ENCODE measurements at regions not wholly inside any gene's neighbourhood (a gene's known extent, or its start where the extent isn't known, plus 50 kb on each side); places are given as distances from the start of the nearest gene placed in this dataset.

DNA sequence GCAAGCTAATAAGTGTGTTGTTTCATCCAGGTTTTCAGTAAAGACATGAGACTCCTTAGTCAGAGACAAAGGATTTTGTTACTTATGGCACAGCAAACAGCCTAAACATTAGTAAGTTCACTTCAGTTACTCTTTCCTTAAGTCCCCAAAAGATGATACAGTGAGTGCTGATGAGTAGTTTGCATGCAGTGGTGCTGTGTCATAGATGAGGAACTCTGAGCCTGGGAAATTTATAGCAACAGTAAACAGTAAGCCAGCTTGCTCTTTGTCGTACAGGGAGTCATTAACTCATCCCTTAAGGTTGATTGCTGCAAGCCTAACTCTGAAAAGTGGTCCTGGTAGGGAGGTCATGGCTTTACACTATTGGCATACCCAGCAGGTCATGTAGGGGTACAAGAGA, 208.6 kb upstream of the OR4E1 start:
- Histone ChIP-seq H3K27ac (no peak overlapping the region), H3K4me1 (no peaks in the 10 kb centered on the region), H3K27me3 (no peaks in the 10 kb centered on the region), H3K4me3 (no peak overlapping the region), H3K36me3 (no peaks in the 10 kb centered on the region), H3K9me3 (peaks cover 0 to 10% of the 10 kb centered on the region in 2 donors)
- no peak for DNase-seq (ENCODE audit: low spot score in 2 of 2)
- intact Hi-C loops (cut with DNase I; ENCODE audit: low total_unique reads): no loop called here
- no peak for TF ChIP-seq POLR2AphosphoS5 (IDR thresholded peaks at IDR 0.05)
- no peak for TF ChIP-seq POLR2A (IDR thresholded peaks at IDR 0.05)
- TF ChIP-seq CTCF (IDR thresholded peaks at IDR 0.05): no peak

GRCh38 chr14:21880918-21881317, 207.3 kb upstream of the OR4E1 start:
- H3K36me3 ChIP-seq: no peaks in the 10 kb centered on the region
- intact Hi-C loops (cut with DNase I; ENCODE audit: low total_unique reads): no loop called here

DNA sequence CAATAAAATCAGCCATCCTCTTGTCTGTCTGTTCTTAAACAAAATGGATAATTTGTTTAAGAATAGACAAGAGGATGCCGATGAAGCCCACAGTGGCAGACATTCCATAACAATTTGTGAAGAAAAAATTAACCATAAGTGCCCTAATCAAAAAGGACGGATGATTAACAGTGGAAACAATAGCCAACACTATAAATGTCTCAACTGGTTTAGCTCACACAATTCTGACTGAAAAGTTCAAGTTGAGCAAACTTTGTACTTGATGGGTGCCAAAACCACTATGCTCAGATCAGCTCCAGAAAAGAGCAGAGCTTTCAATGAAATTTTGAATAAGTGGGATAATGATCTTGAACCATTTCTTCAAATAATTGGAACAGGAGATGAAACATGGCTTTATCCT, 202.2 kb upstream of the OR4E1 start:
- DNase-seq (ENCODE audit: low spot score in 2 of 2): no peak
- no peak for TF ChIP-seq POLR2A (IDR thresholded peaks at IDR 0.05)
- no peak for TF ChIP-seq POLR2AphosphoS5 (IDR thresholded peaks at IDR 0.05)
- no peak for TF ChIP-seq CTCF (IDR thresholded peaks at IDR 0.05)
- intact Hi-C loops (cut with DNase I; ENCODE audit: low total_unique reads): no loop called here
- Histone ChIP-seq H3K27me3 (no peaks in the 10 kb centered on the region), H3K4me1 (no peaks in the 10 kb centered on the region), H3K9me3 (no peaks in the 10 kb centered on the region), H3K36me3 (no peaks in the 10 kb centered on the region), H3K4me3 (no peak overlapping the region), H3K27ac (no peak overlapping the region)

More at GRCh38 chr14:21880918-21881317, 207.3 kb upstream of the OR4E1 start:
- Histone ChIP-seq H3K4me1 (no peaks in the 10 kb centered on the region), H3K9me3 (peaks cover 0 to 10% of the 10 kb centered on the region in 2 donors), H3K27me3 (no peaks in the 10 kb centered on the region), H3K27ac (no peak overlapping the region), H3K4me3 (no peak overlapping the region)
- TF ChIP-seq POLR2AphosphoS5 (IDR thresholded peaks at IDR 0.05) (no peak), CTCF (IDR thresholded peaks at IDR 0.05) (no peak), POLR2A (IDR thresholded peaks at IDR 0.05) (no peak)
- no peak for DNase-seq (ENCODE audit: low spot score in 2 of 2)

- Histone ChIP-seq H3K4me3 (no peak overlapping the region), H3K9me3 (no peaks in the 10 kb centered on the region), H3K27ac (no peak overlapping the region), H3K4me1 (no peaks in the 10 kb centered on the region), H3K27me3 (no peaks in the 10 kb centered on the region), H3K36me3 (no peaks in the 10 kb centered on the region)
- intact Hi-C loops (cut with DNase I; ENCODE audit: low total_unique reads): no loop called here
- DNase-seq (ENCODE audit: low spot score in 2 of 2): no peak
- TF ChIP-seq POLR2AphosphoS5 (IDR thresholded peaks at IDR 0.05) (no peak), CTCF (IDR thresholded peaks at IDR 0.05) (no peak), POLR2A (IDR thresholded peaks at IDR 0.05) (no peak)
These were observed 201.3 kb upstream of the OR4E1 start for GRCh38 chr14:21874946-21875345.

GRCh38 chr14:21874167-21874566, 200.5 kb upstream of the OR4E1 start:
- TF ChIP-seq POLR2AphosphoS5 (IDR thresholded peaks at IDR 0.05): no peak
- no peak for TF ChIP-seq POLR2A (IDR thresholded peaks at IDR 0.05)
- no peak for TF ChIP-seq CTCF (IDR thresholded peaks at IDR 0.05)
- H3K4me3 ChIP-seq: no peak overlapping the region
- H3K27me3 ChIP-seq: no peaks in the 10 kb centered on the region
- intact Hi-C loops (cut with DNase I; ENCODE audit: low total_unique reads): no loop called here
- no peaks in the 10 kb centered on the region for H3K36me3 ChIP-seq
- no peaks in the 10 kb centered on the region for H3K9me3 ChIP-seq
- H3K4me1 ChIP-seq: no peaks in the 10 kb centered on the region
- no peak overlapping the region for H3K27ac ChIP-seq
- DNase-seq (ENCODE audit: low spot score in 2 of 2): no peak
